ENCODE measurements at regions not wholly inside any gene's neighbourhood (a gene's known extent, or its start where the extent isn't known, plus 50 kb on each side); places are given as distances from the start of the nearest gene placed in this dataset.

DNA sequence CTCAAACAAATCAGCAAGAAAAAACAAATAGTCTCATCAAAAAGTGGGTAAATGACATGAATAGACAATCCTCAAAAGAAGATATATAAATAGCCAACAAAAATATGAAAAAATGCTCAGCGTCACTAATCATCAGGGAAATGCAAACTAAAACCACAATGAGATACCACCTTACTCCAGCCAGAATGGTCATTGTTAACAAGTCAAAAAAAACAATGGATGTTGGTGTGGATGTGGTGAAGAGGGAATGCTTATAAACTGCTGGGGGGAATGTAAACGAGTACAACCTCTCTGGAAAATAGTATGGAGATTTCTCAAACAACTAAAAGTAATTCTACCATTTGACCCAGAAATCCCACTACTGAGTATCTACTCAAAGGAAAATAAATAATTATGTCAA, 239.2 kb upstream of the RFC3 start:
- TF ChIP-seq, protein P1, sequence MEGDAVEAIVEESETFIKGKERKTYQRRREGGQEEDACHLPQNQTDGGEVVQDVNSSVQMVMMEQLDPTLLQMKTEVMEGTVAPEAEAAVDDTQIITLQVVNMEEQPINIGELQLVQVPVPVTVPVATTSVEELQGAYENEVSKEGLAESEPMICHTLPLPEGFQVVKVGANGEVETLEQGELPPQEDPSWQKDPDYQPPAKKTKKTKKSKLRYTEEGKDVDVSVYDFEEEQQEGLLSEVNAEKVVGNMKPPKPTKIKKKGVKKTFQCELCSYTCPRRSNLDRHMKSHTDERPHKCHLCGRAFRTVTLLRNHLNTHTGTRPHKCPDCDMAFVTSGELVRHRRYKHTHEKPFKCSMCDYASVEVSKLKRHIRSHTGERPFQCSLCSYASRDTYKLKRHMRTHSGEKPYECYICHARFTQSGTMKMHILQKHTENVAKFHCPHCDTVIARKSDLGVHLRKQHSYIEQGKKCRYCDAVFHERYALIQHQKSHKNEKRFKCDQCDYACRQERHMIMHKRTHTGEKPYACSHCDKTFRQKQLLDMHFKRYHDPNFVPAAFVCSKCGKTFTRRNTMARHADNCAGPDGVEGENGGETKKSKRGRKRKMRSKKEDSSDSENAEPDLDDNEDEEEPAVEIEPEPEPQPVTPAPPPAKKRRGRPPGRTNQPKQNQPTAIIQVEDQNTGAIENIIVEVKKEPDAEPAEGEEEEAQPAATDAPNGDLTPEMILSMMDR (conservative IDR thresholded peaks at IDR 0.05): no peak
- TF ChIP-seq ZFX (IDR thresholded peaks at IDR 0.05): no peak

All from C4-2B (cell line).